HepG2 (cell line): ENCODE measurements at regions not wholly inside any gene's neighbourhood (a gene's known extent, or its start where the extent isn't known, plus 50 kb on each side); places are given as distances from the start of the nearest gene placed in this dataset.

Experiments used
- ATAC-seq: fragments of 200-7000 bp; cut with Tn5 transposase; 3 replicates; pipeline ENCODE4 v1.9.1; 2020; ENCODE audit warnings: mild to moderate bottlenecking, moderate library complexity
- BruUV-seq: library from RNA; stranded (reverse); fragments of 400-500 nt; replicated peaks from 2 replicates; lab custom pipeline; 2021; lab: Mats Ljungman, UMichigan
- CTCF ChIA-PET: fragments of 300-600 bp; formaldehyde crosslinking; extraction: SDS; loops from one replicate; lab custom pipeline; 2021; ENCODE audit warnings: low total read pairs, inconsistent platforms, low intra/inter-chr PET ratio; lab: Yijun Ruan, JAX
- POLR2A ChIA-PET: fragments of 350-600 bp; sonication (Branson Sonifier 250); formaldehyde crosslinking; loops from one replicate; lab custom pipeline; 2020; ENCODE audit warnings: antibody characterized with exemption, inconsistent platforms; lab: Yijun Ruan, JAX
- DNase-seq: peaks from one replicate; pipeline ENCODE4 v3.0.0-alpha.2; 2015; ENCODE audit warnings: low spot score
- FAIRE-seq: peaks from 3 replicates; lab custom pipeline; 2011; peaks lifted over from hg19 to GRCh38; lab: Jason Lieb, UNC
- H2AFZ ChIP-seq: one replicate; pipeline ENCODE4 v1.6.1; 2011; ENCODE audit warnings: low read length, inconsistent platforms
- H3K27ac ChIP-seq: fragments of 300-600 bp; 3 replicates; pipeline ENCODE4 v1.8.0; 2011; ENCODE audit warnings: mixed run types, mild to moderate bottlenecking, mixed read lengths, low read length, inconsistent platforms; ENCODE audit not compliant: insufficient read depth; ENCODE audit errors: extremely low read length
- H3K27me3 ChIP-seq, 2 experiments: fragments of 200-600 bp in 1 of 2; 2 replicates in 1 of 2; 3 replicates in 1 of 2; pipeline versions ENCODE4 v1.6.0 to v1.8.0; 2011; ENCODE audit warnings: low read length in 2 of 2, mild to moderate bottlenecking in 2 of 2, moderate library complexity in 2 of 2, inconsistent platforms in 1 of 2; ENCODE audit not compliant: insufficient read depth in 2 of 2, control insufficient read depth in 1 of 2
- H3K36me3 ChIP-seq, 2 experiments: fragments of 200-600 bp in 1 of 2; replicated peaks in 1 of 2; 2 replicates in 1 of 2; 3 replicates in 1 of 2; pipeline versions ENCODE4 v1.5.1 to v1.8.0; 2011; ENCODE audit warnings: low read length in 2 of 2, inconsistent platforms in 1 of 2; ENCODE audit not compliant: insufficient read depth in 2 of 2, control insufficient read depth in 1 of 2
- H3K4me1 ChIP-seq: 2 replicates; pipeline ENCODE4 v1.5.1; 2012; ENCODE audit warnings: low read length, inconsistent platforms; ENCODE audit not compliant: insufficient read depth
- H3K4me2 ChIP-seq: 2 replicates; pipeline ENCODE4 v1.6.0; 2011; ENCODE audit warnings: low read depth, low read length, inconsistent platforms
- H3K4me3 ChIP-seq, 3 experiments: fragments of 200-600 bp in 1 of 3; sonication (generic), shearing (Covaris generic) in 1 of 3; replicated peaks in 1 of 3; 2 replicates each; pipeline ENCODE4 v1.5.1; 2011 to 2016; ENCODE audit warnings: low read length in 3 of 3, inconsistent platforms in 2 of 3, low read depth in 2 of 3, mild to moderate bottlenecking in 2 of 3, control low read depth in 1 of 3, mixed read lengths in 1 of 3; ENCODE audit not compliant: insufficient read depth in 1 of 3
- H3K79me2 ChIP-seq: one replicate; pipeline ENCODE4 v1.6.1; 2011; ENCODE audit warnings: low read length, inconsistent platforms; ENCODE audit not compliant: insufficient read depth
- H3K9ac ChIP-seq: 2 replicates; pipeline ENCODE4 v1.6.0; 2011; ENCODE audit warnings: mild to moderate bottlenecking, low read depth, low read length, inconsistent platforms; ENCODE audit not compliant: insufficient read depth
- H3K9me3 ChIP-seq: 2 replicates; pipeline ENCODE4 v1.5.1; 2012; ENCODE audit warnings: mild to moderate bottlenecking, low read length
- H4K20me1 ChIP-seq: 2 replicates; pipeline ENCODE4 v1.6.0; 2011; ENCODE audit warnings: inconsistent platforms, mild to moderate bottlenecking, low read length, moderate library complexity; ENCODE audit not compliant: insufficient read depth
- AGO2 ChIP-seq: fragments of 200-400 bp; formaldehyde crosslinking; optimal IDR thresholded peaks from 2 replicates; pipeline ENCODE3; 2017; ENCODE audit warnings: mild to moderate bottlenecking, low read depth, low read length, moderate library complexity
- CREBL2 ChIP-seq: sonication (generic); formaldehyde crosslinking; IDR thresholded peaks from 2 replicates; pipeline ENCODE4 v1.8.1; 2023; ENCODE audit warnings: missing genetic modification reagents, mild to moderate bottlenecking, borderline replicate concordance
- E2F2 ChIP-seq: sonication (generic); formaldehyde crosslinking; IDR thresholded peaks from 2 replicates; pipeline ENCODE4 v1.4.0; 2020; ENCODE audit warnings: missing genetic modification reagents, borderline replicate concordance
- RFXANK ChIP-seq: IDR thresholded peaks from 2 replicates; pipeline ENCODE4 v1.6.1; 2016
- STAT5B ChIP-seq: sonication (generic); formaldehyde crosslinking; IDR thresholded peaks from 2 replicates; pipeline ENCODE4 v1.4.0; 2020; ENCODE audit warnings: missing genetic modification reagents
- ZHX2 ChIP-seq, 2 experiments: sonication (generic) in 1 of 2; formaldehyde crosslinking in 1 of 2; IDR thresholded peaks; 2 replicates each; pipeline versions ENCODE4 v1.6.1 to v1.9.0; 2014 to 2022; ENCODE audit warnings: antibody characterized with exemption in 1 of 2, borderline replicate concordance in 1 of 2, inconsistent platforms in 1 of 2, low read depth in 1 of 2, missing genetic modification reagents in 1 of 2
- ZNF276 ChIP-seq: sonication (generic); formaldehyde crosslinking; IDR thresholded peaks from 2 replicates; pipeline ENCODE4 v1.4.0; 2020; ENCODE audit warnings: mild to moderate bottlenecking, low read depth, missing genetic modification reagents
- ZNF326 ChIP-seq: sonication (generic); formaldehyde crosslinking; IDR thresholded peaks from 2 replicates; pipeline ENCODE4 v1.4.0; 2020; ENCODE audit warnings: missing genetic modification reagents, borderline replicate concordance
- ZNF614 ChIP-seq: IDR thresholded peaks from 2 replicates; pipeline ENCODE4 v1.6.1; 2018; ENCODE audit warnings: missing biosample characterization, missing genetic modification reagents, inconsistent platforms, borderline replicate concordance
- ZSCAN22 ChIP-seq: sonication (generic); formaldehyde crosslinking; IDR thresholded peaks from 2 replicates; pipeline ENCODE4 v1.4.0; 2020; ENCODE audit warnings: mild to moderate bottlenecking, missing genetic modification reagents
- WGBS: methylation state at CpG from one replicate; pipeline ENCODE4 v1.1.6; 2017; ENCODE audit warnings: low lambda C conversion rate; 5-methylcytosine and 5-hydroxymethylcytosine counted together
- in situ Hi-C: cut with HindIII; loops from 2 replicates; pipeline ENCODE4 v1.10.0; 2017; ENCODE audit warnings: low pct_unique_long_range_greater_than_20kb; ENCODE audit not compliant: extremely low pct_ligation_motif_present
- intact Hi-C: fragments of 100-400 bp; cut with micrococcal nuclease; formaldehyde crosslinking; loops from one replicate; pipeline ENCODE4 v1.10.0; 2022; ENCODE audit not compliant: unreplicated experiment

- no peak overlapping the region for H3K9ac ChIP-seq
- DNase-seq (no peak), ATAC-seq (no peak), FAIRE-seq (no peak)
- no peaks in the 10 kb centered on the region for H3K27me3 ChIP-seq
- H3K4me1 ChIP-seq = no peaks in the 10 kb centered on the region
- intact Hi-C loops (no loop called here), in situ Hi-C loops (no loop called here)
- H3K79me2 ChIP-seq = no peaks in the 10 kb centered on the region
- H3K27ac ChIP-seq = no peak overlapping the region
- no peaks in the 10 kb centered on the region for H3K36me3 ChIP-seq
- TF ChIP-seq AGO2 = no peak
- no peak for TF ChIP-seq ZNF276 (CRISPR knock-in tag)
- no peak for TF ChIP-seq ZSCAN22 (CRISPR knock-in tag)
- TF ChIP-seq CREBL2 (CRISPR knock-in tag) = no peak
- H4K20me1 ChIP-seq = no peaks in the 10 kb centered on the region
- no peaks in the 10 kb centered on the region for H3K9me3 ChIP-seq
- ChIA-PET POLR2A (no interaction called here), CTCF (no interaction called here)
- H3K4me2 ChIP-seq = no peak overlapping the region
- H3K4me3 ChIP-seq = no peak overlapping the region
- 0% methylated on average over 1 of the region's 1 CpG for WGBS
- no peak overlapping the region for H2AFZ ChIP-seq
- BruUV-seq = no TSS peak
These were observed 532.3 kb upstream of the SMIM31 start for GRCh38 chr4:164221631-164222030.

- Histone ChIP-seq H2AFZ (no peak overlapping the region), H3K4me3 (no peak overlapping the region), H3K27ac (no peak overlapping the region), H3K4me1 (no peaks in the 10 kb centered on the region), H3K79me2 (no peaks in the 10 kb centered on the region), H3K27me3 (no peaks in the 10 kb centered on the region), H4K20me1 (no peaks in the 10 kb centered on the region), H3K9me3 (no peaks in the 10 kb centered on the region), H3K9ac (no peak overlapping the region), H3K36me3 (no peaks in the 10 kb centered on the region), H3K4me2 (no peak overlapping the region)
- intact Hi-C loops (no loop called here), in situ Hi-C loops (no loop called here)
- ATAC-seq = no peak
- DNase-seq = no peak
- FAIRE-seq = no peak
- ChIA-PET CTCF (no interaction called here), POLR2A (no interaction called here)
- no TSS peak for BruUV-seq
- TF ChIP-seq E2F2 (no peak), ZNF326 (CRISPR knock-in tag) (no peak), STAT5B (CRISPR knock-in tag) (no peak), RFXANK (CRISPR knock-in tag) (no peak), ZHX2 (IDR thresholded peaks at IDR 0.05; ENCODE audit: low read depth) (no peak), ZHX2 (CRISPR knock-in tag; IDR thresholded peaks at IDR 0.05; ENCODE audit: borderline replicate concordance) (no peak), ZNF614 (CRISPR knock-in tag) (no peak)
These were observed 529.1 kb upstream of the SMIM31 start for GRCh38 chr4:164224871-164225270.
